HepG2 (cell line): ENCODE measurements at regions not wholly inside any gene's neighbourhood (a gene's known extent, or its start where the extent isn't known, plus 50 kb on each side); places are given as distances from the start of the nearest gene placed in this dataset.

Experiments
- ATAC-seq: fragments of 200-7000 bp; cut with Tn5 transposase; 3 replicates; pipeline ENCODE4 v1.9.1; 2020; ENCODE audit warnings: mild to moderate bottlenecking, moderate library complexity
- BruUV-seq: library from RNA; stranded (reverse); fragments of 400-500 nt; replicated peaks from 2 replicates; lab custom pipeline; 2021; lab: Mats Ljungman, UMichigan
- CTCF ChIA-PET: fragments of 300-600 bp; formaldehyde crosslinking; extraction: SDS; loops from one replicate; lab custom pipeline; 2021; ENCODE audit warnings: low total read pairs, inconsistent platforms, low intra/inter-chr PET ratio; lab: Yijun Ruan, JAX
- POLR2A ChIA-PET: fragments of 350-600 bp; sonication (Branson Sonifier 250); formaldehyde crosslinking; loops from one replicate; lab custom pipeline; 2020; ENCODE audit warnings: antibody characterized with exemption, inconsistent platforms; lab: Yijun Ruan, JAX
- DNase-seq: peaks from one replicate; pipeline ENCODE4 v3.0.0-alpha.2; 2015; ENCODE audit warnings: low spot score
- FAIRE-seq: peaks from 3 replicates; lab custom pipeline; 2011; peaks lifted over from hg19 to GRCh38; lab: Jason Lieb, UNC
- H2AFZ ChIP-seq: one replicate; pipeline ENCODE4 v1.6.1; 2011; ENCODE audit warnings: low read length, inconsistent platforms
- H3K27ac ChIP-seq: fragments of 300-600 bp; 3 replicates; pipeline ENCODE4 v1.8.0; 2011; ENCODE audit warnings: mixed run types, mild to moderate bottlenecking, mixed read lengths, low read length, inconsistent platforms; ENCODE audit not compliant: insufficient read depth; ENCODE audit errors: extremely low read length
- H3K27me3 ChIP-seq, 2 experiments: fragments of 200-600 bp in 1 of 2; 2 replicates in 1 of 2; 3 replicates in 1 of 2; pipeline versions ENCODE4 v1.6.0 to v1.8.0; 2011; ENCODE audit warnings: low read length in 2 of 2, mild to moderate bottlenecking in 2 of 2, moderate library complexity in 2 of 2, inconsistent platforms in 1 of 2; ENCODE audit not compliant: insufficient read depth in 2 of 2, control insufficient read depth in 1 of 2
- H3K36me3 ChIP-seq, 2 experiments: fragments of 200-600 bp in 1 of 2; replicated peaks in 1 of 2; 2 replicates in 1 of 2; 3 replicates in 1 of 2; pipeline versions ENCODE4 v1.5.1 to v1.8.0; 2011; ENCODE audit warnings: low read length in 2 of 2, inconsistent platforms in 1 of 2; ENCODE audit not compliant: insufficient read depth in 2 of 2, control insufficient read depth in 1 of 2
- H3K4me1 ChIP-seq: 2 replicates; pipeline ENCODE4 v1.5.1; 2012; ENCODE audit warnings: low read length, inconsistent platforms; ENCODE audit not compliant: insufficient read depth
- H3K4me2 ChIP-seq: 2 replicates; pipeline ENCODE4 v1.6.0; 2011; ENCODE audit warnings: low read depth, low read length, inconsistent platforms
- H3K4me3 ChIP-seq, 3 experiments: fragments of 200-600 bp in 1 of 3; sonication (generic), shearing (Covaris generic) in 1 of 3; replicated peaks in 1 of 3; 2 replicates each; pipeline ENCODE4 v1.5.1; 2011 to 2016; ENCODE audit warnings: low read length in 3 of 3, inconsistent platforms in 2 of 3, low read depth in 2 of 3, mild to moderate bottlenecking in 2 of 3, control low read depth in 1 of 3, mixed read lengths in 1 of 3; ENCODE audit not compliant: insufficient read depth in 1 of 3
- H3K79me2 ChIP-seq: one replicate; pipeline ENCODE4 v1.6.1; 2011; ENCODE audit warnings: low read length, inconsistent platforms; ENCODE audit not compliant: insufficient read depth
- H3K9ac ChIP-seq: 2 replicates; pipeline ENCODE4 v1.6.0; 2011; ENCODE audit warnings: mild to moderate bottlenecking, low read depth, low read length, inconsistent platforms; ENCODE audit not compliant: insufficient read depth
- H3K9me3 ChIP-seq: 2 replicates; pipeline ENCODE4 v1.5.1; 2012; ENCODE audit warnings: mild to moderate bottlenecking, low read length
- H4K20me1 ChIP-seq: 2 replicates; pipeline ENCODE4 v1.6.0; 2011; ENCODE audit warnings: inconsistent platforms, mild to moderate bottlenecking, low read length, moderate library complexity; ENCODE audit not compliant: insufficient read depth
- CERS6 ChIP-seq: sonication (generic); formaldehyde crosslinking; IDR thresholded peaks from 2 replicates; pipeline ENCODE4 v1.5.0; 2020; ENCODE audit warnings: missing genetic modification reagents
- HMGA1 ChIP-seq: sonication (generic); formaldehyde crosslinking; conservative IDR thresholded peaks from 2 replicates; pipeline ENCODE4 v1.4.0; 2020; ENCODE audit warnings: missing genetic modification reagents
- JARID2 ChIP-seq: sonication (generic); formaldehyde crosslinking; IDR thresholded peaks from 2 replicates; pipeline ENCODE4 v1.8.1; 2023; ENCODE audit warnings: missing genetic modification reagents, inconsistent platforms; ENCODE audit not compliant: insufficient replicate concordance
- KDM5B ChIP-seq: sonication (generic); formaldehyde crosslinking; IDR thresholded peaks from 2 replicates; pipeline ENCODE4 v1.4.0; 2020; ENCODE audit warnings: missing genetic modification reagents, mild to moderate bottlenecking, borderline replicate concordance
- MAFF ChIP-seq: IDR thresholded peaks from 2 replicates; pipeline ENCODE4 v1.6.1; 2011; ENCODE audit warnings: low read depth, low read length, improper control_type of control experiment
- NAIF1 ChIP-seq: sonication (generic); formaldehyde crosslinking; IDR thresholded peaks from 2 replicates; pipeline ENCODE4 v1.5.0; 2020; ENCODE audit warnings: mild to moderate bottlenecking, missing genetic modification reagents, borderline replicate concordance
- NFKBIZ ChIP-seq: IDR thresholded peaks from 2 replicates; pipeline ENCODE4 v1.6.1; 2018; ENCODE audit warnings: missing genetic modification reagents, missing compliant biosample characterization
- PPARG ChIP-seq: conservative IDR thresholded peaks from 2 replicates; pipeline ENCODE4 v1.6.1; 2016; ENCODE audit warnings: missing biosample characterization, missing genetic modification reagents
- ZBTB3 ChIP-seq: sonication (generic); formaldehyde crosslinking; IDR thresholded peaks from 2 replicates; pipeline ENCODE4 v1.4.0; 2020; ENCODE audit warnings: low read depth, mild to moderate bottlenecking, moderate library complexity, missing genetic modification reagents, borderline replicate concordance
- ZEB1 ChIP-seq: IDR thresholded peaks from 2 replicates; pipeline ENCODE4 v1.6.1; 2012; ENCODE audit warnings: mild to moderate bottlenecking, low read depth, inconsistent platforms; ENCODE audit not compliant: insufficient replicate concordance
- ZNF230 ChIP-seq: sonication (generic); formaldehyde crosslinking; IDR thresholded peaks from 2 replicates; pipeline ENCODE4 v1.4.0; 2020; ENCODE audit warnings: mild to moderate bottlenecking, missing genetic modification reagents
- ZNF264 ChIP-seq: sonication (generic); formaldehyde crosslinking; IDR thresholded peaks from 2 replicates; pipeline ENCODE4 v1.4.0; 2020; ENCODE audit warnings: missing genetic modification reagents
- ZNF660 ChIP-seq: sonication (generic); formaldehyde crosslinking; IDR thresholded peaks from 2 replicates; pipeline ENCODE4 v1.5.1; 2020; ENCODE audit warnings: mild to moderate bottlenecking, low read depth, missing genetic modification reagents, borderline replicate concordance
- ZNF710 ChIP-seq: sonication (generic); formaldehyde crosslinking; IDR thresholded peaks from 2 replicates; pipeline ENCODE4 v1.5.0; 2020; ENCODE audit warnings: mild to moderate bottlenecking, missing genetic modification reagents, borderline replicate concordance
- ZNF850 ChIP-seq: sonication (generic); formaldehyde crosslinking; conservative IDR thresholded peaks from 2 replicates; pipeline ENCODE4 v1.9.0; 2021; ENCODE audit warnings: mild to moderate bottlenecking, missing genetic modification reagents
- ZSCAN25 ChIP-seq: sonication (generic); formaldehyde crosslinking; IDR thresholded peaks from 2 replicates; pipeline ENCODE4 v1.8.0; 2022; ENCODE audit warnings: mild to moderate bottlenecking, missing genetic modification reagents
- WGBS: methylation state at CpG from one replicate; pipeline ENCODE4 v1.1.6; 2017; ENCODE audit warnings: low lambda C conversion rate; 5-methylcytosine and 5-hydroxymethylcytosine counted together
- in situ Hi-C: cut with HindIII; loops from 2 replicates; pipeline ENCODE4 v1.10.0; 2017; ENCODE audit warnings: low pct_unique_long_range_greater_than_20kb; ENCODE audit not compliant: extremely low pct_ligation_motif_present
- intact Hi-C: fragments of 100-400 bp; cut with micrococcal nuclease; formaldehyde crosslinking; loops from one replicate; pipeline ENCODE4 v1.10.0; 2022; ENCODE audit not compliant: unreplicated experiment
- TF ChIP-seq, protein P1 (sequence below): IDR thresholded peaks from 2 replicates; pipeline ENCODE4 v1.6.1; 2012; ENCODE audit warnings: inconsistent platforms
- TF ChIP-seq, protein P2 (sequence below): sonication (generic); formaldehyde crosslinking; IDR thresholded peaks from 2 replicates; pipeline ENCODE4 v1.4.0; 2020; ENCODE audit warnings: mild to moderate bottlenecking, missing genetic modification reagents

DNA sequence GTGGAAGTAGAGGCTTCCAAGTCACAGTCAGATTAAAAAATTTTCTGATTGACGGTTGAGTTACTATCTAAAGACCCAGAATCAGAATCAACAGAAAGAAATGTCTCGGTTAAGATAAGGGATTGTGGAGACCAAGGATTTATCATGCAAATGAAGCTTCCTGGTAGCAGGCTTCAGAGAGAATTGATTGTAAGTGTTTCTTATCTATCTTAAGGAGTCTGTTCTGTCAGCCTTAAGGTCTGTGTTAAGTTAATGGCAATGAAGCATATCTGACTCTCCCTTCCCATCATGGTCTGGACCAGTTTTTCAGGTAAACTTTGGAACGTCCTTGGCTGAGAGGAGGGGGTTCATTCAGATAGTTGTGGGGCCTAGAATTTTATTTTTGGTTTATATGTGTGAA, 780.2 kb downstream of the FAM133A start:
- no peak for TF ChIP-seq ZNF230 (CRISPR knock-in tag)
- no peak for TF ChIP-seq NFKBIZ (CRISPR knock-in tag)
- no peak for TF ChIP-seq ZNF710 (CRISPR knock-in tag)
- Histone ChIP-seq H3K36me3 (no peaks in the 10 kb centered on the region), H3K79me2 (no peaks in the 10 kb centered on the region), H3K4me1 (no peaks in the 10 kb centered on the region), H4K20me1 (no peaks in the 10 kb centered on the region), H2AFZ (no peak overlapping the region), H3K4me2 (no peak overlapping the region), H3K9me3 (no peaks in the 10 kb centered on the region), H3K27me3 (no peaks in the 10 kb centered on the region), H3K27ac (no peak overlapping the region), H3K4me3 (no peak overlapping the region), H3K9ac (no peak overlapping the region)
- no peak for FAIRE-seq
- POLR2A ChIA-PET, result no interaction called here
- no peak for DNase-seq
- 3% methylated on average over 3 of the region's 3 CpGs for WGBS
- intact Hi-C loops, result no loop called here
- CTCF ChIA-PET, result no interaction called here
- no peak for ATAC-seq
- no TSS peak for BruUV-seq
- in situ Hi-C loops, result no loop called here

GRCh38 chrX:94454606-94455005, 780.6 kb downstream of the FAM133A start:
- ATAC-seq (no peak), DNase-seq (no peak), FAIRE-seq (no peak)
- POLR2A ChIA-PET, result no interaction called here
- H3K27ac ChIP-seq, result no peak overlapping the region
- no peak overlapping the region for H3K9ac ChIP-seq
- H3K36me3 ChIP-seq, result no peaks in the 10 kb centered on the region
- intact Hi-C loops, result no loop called here
- in situ Hi-C loops, result no loop called here
- H3K4me1 ChIP-seq, result no peaks in the 10 kb centered on the region
- CTCF ChIA-PET, result no interaction called here
- H2AFZ ChIP-seq, result no peak overlapping the region
- no peak overlapping the region for H3K4me2 ChIP-seq
- no peaks in the 10 kb centered on the region for H3K27me3 ChIP-seq
- no peaks in the 10 kb centered on the region for H3K79me2 ChIP-seq
- 0% methylated on average over 1 of the region's 1 CpG for WGBS
- H4K20me1 ChIP-seq, result no peaks in the 10 kb centered on the region
- BruUV-seq, result no TSS peak
- no peak overlapping the region for H3K4me3 ChIP-seq
- H3K9me3 ChIP-seq, result no peaks in the 10 kb centered on the region
- no peak for TF ChIP-seq CERS6 (CRISPR knock-in tag)
- TF ChIP-seq PPARG (CRISPR knock-in tag), result no peak
- no peak for TF ChIP-seq KDM5B (CRISPR knock-in tag)
- TF ChIP-seq ZBTB3, result no peak
- TF ChIP-seq ZNF264, result no peak
- TF ChIP-seq NAIF1, result no peak
- no peak for TF ChIP-seq HMGA1 (CRISPR knock-in tag)
- TF ChIP-seq ZNF660 (CRISPR knock-in tag), result no peak
- no peak for TF ChIP-seq ZEB1
- no peak for TF ChIP-seq MAFF
- no peak for TF ChIP-seq ZSCAN25 (CRISPR knock-in tag)
- no peak for TF ChIP-seq JARID2 (CRISPR knock-in tag)
- TF ChIP-seq ZNF850 (CRISPR knock-in tag), result no peak
- TF ChIP-seq, protein P1, sequence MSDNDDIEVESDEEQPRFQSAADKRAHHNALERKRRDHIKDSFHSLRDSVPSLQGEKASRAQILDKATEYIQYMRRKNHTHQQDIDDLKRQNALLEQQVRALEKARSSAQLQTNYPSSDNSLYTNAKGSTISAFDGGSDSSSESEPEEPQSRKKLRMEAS, result no peak
- TF ChIP-seq, protein P2, sequence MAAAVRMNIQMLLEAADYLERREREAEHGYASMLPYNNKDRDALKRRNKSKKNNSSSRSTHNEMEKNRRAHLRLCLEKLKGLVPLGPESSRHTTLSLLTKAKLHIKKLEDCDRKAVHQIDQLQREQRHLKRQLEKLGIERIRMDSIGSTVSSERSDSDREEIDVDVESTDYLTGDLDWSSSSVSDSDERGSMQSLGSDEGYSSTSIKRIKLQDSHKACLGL (CRISPR knock-in tag), result no peak
